IPS DF 4.7 (cell line): ENCODE measurements at regions not wholly inside any gene's neighbourhood (a gene's known extent, or its start where the extent isn't known, plus 50 kb on each side); places are given as distances from the start of the nearest gene placed in this dataset.
A peak's percentile ranks its signal among the peaks of the same experiment; 100 is the strongest.
"Not testable (repeated sequence)": the region's sequence is repeated elsewhere in the genome, so short reads cannot be mapped to it uniquely, and the experiment has no call there.

ENCODE experiments used
- DNase-seq: peaks from one replicate; pipeline ENCODE4 v3.0.0-alpha.2; 2013; ENCODE audit warnings: low spot score; ENCODE audit errors: extremely low read depth

GRCh38 chr20:26218301-26218700, 521.6 kb upstream of the ZNF337 start:
- no peak for DNase-seq

- no peak for DNase-seq
These were observed 519.4 kb upstream of the ZNF337 start for GRCh38 chr20:26216025-26216424.

DNA sequence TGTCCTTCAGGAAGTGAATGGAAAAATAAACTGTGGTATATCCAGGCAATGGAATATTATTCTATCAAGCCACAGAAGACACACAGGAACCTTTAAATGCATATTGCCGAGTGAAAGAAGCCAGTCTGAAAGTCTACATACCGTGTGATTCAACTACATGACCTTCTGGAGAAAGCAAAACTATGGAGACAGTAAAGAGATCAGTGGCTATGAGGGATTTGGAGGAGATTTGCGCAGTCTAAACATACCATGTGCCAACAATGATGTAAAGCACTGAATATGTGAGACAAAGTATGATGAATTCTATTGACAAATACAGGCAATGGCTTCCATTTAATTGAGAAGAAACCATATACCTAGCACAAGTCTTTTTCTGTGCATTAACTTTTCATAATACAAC, 518.3 kb upstream of the ZNF337 start:
- DNase-seq, result no peak

GRCh38 chr20:26209171-26209941, 512.7 kb upstream of the ZNF337 start:
- DNase-seq, result no peak

DNA sequence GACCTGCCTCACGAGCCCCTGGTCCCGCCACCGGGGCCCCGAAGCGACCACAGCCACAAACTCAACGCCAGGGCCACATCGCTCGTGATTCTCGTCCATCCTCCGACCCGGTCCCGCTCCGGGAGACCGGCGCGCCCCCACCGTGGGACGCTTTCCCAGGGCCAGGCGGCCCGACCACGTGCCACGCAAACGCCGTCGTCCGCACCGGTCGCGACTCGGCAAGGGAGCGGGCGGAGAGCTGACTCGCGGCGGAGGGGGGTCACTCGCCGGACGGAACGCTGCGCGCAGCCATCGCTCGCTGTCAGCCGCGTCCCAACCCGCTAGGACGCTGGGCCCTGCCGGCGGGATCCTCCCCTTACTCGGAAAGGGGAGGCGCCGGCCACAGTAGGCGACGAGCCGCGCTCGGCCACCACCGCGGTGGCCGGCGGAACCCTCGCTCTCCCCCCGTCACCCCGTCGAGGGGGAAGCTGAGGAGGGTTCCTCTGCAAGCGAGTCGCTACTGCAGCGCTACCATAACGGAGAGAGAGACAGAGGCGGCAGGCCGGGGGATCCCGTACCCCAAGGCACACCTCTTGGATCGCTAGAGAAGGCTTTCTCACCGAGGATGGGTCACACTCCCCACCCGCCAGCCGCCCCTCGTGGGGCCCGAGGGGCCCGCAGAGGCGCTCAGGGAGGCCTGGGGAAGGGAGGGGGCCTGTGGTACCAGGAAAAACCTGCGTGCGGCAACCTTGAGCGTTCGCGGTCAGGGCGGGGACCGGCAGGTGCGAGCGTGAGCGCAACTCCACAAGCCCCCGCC, 511.8 kb upstream of the ZNF337 start:
- no peak for DNase-seq

DNA sequence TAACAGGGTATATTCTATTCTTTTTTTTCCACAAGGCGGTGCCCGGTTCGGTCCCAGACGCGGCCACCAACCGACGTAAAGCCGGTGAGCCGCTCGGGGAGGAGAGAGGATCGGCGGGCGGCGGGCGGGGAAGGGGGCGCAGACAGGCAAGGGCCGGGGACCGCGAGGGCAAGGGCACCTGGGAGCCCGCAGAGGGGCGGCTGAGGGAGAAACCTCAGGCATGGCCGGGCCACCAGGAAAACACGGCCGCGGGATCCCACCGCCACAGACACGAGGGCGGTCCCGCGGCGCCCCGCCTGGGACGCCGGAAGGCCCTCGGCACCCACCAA, 511.3 kb upstream of the ZNF337 start:
- not testable (repeated sequence) for DNase-seq

DNA sequence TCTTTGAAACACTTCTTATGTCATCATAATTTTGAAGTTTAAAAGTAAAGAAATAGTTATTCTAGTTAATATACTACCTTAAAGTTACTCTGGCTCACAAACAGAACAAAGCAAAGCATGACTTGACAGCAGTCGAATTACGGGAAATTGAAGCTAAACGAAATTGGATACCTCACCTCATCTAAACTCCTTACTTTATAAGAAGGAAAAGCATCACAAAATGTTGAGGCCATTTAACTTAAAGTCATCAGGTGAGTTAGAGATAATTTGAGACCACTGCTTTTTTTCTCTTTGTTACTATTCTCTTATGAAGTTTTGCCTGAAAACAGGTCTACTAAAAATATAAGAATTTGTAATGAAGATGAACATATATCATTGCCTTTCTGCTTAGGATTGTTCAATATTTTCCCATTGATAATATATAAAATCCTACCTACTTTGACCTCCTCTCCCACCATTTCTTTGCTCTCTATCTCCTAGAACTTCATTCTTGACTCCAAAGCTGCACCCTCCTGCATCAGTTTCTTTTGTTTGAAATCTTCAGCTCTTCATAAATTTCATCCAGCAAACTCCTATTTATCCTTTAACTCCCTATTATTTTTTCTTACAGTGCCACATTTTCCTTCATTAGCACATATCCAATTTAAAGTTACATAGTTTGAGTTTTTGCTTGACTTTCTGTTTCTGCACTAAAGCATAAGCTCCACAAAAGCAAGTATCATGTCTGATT, 510.7 kb upstream of the ZNF337 start:
- no peak for DNase-seq

- DNase-seq, result no peak
These were observed 508.7 kb upstream of the ZNF337 start for GRCh38 chr20:26205350-26205749.

GRCh38 chr20:26201026-26201425, 504.4 kb upstream of the ZNF337 start:
- DNase-seq, result not testable (repeated sequence)

GRCh38 chr20:26187329-26187728, 490.7 kb upstream of the ZNF337 start:
- DNase-seq, result not testable (repeated sequence)

DNA sequence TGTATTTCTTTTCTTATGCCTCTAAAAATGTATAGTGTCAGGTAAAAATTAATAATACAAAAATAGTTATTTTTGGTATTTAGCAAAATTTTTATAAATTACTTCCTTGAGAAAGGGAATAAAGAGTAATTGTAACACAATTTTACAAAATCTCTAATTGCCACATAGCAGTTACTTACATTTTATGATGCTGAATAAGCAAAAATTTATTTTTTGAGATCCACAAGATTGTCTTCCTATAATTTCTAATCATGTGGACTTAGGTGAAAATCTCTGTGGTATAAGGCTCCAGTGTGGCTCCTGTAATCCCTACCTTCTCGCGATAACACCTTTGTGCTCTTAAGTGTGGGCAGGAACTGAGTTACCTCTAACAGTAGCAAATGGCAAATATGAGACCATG, 487.1 kb upstream of the ZNF337 start:
- DNase-seq, result not testable (repeated sequence)

DNA sequence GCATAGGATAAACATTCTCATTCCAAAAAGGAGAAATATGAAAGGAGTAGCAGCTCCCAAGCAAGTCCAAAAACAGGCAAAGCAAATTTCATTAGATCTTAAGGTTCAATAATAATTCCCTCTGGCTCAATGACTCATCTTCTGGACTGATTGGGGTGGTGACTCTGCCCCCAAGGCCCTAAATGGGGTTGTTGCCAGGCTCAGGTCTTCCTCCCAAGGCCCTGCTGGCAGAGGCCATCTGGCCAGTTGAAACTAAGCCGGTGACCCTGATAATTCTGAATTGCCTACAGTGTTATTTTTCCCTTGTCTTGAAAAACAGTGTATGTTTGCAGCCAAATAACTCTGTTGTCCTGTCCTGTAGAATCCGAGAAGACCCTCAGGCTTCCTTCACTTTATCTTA, 484.7 kb upstream of the ZNF337 start:
- not testable (repeated sequence) for DNase-seq

DNA sequence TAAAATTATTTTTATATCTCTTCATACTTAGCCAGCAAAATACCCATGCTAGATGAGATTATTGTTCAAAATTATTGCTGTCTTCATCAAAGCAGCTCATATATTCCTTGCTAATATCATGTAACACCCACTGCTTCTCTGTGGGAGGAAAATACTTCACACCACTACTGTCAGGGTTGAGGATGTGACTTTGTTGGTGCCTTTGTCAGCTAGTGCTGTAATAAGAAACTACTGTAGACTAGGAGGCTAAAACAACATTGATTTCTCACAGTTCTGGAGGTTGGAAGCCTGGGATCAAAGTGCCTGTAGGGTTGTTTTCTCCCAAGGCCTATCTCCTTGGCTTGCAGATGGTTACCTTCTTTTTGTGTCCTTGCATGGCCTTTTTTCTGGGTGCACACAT, 475.2 kb upstream of the ZNF337 start:
- not testable (repeated sequence) for DNase-seq

GRCh38 chr20:26169506-26169905, 472.9 kb upstream of the ZNF337 start:
- no peak for DNase-seq

- no peak for DNase-seq
These were observed 470.8 kb upstream of the ZNF337 start for GRCh38 chr20:26167499-26167898.

DNA sequence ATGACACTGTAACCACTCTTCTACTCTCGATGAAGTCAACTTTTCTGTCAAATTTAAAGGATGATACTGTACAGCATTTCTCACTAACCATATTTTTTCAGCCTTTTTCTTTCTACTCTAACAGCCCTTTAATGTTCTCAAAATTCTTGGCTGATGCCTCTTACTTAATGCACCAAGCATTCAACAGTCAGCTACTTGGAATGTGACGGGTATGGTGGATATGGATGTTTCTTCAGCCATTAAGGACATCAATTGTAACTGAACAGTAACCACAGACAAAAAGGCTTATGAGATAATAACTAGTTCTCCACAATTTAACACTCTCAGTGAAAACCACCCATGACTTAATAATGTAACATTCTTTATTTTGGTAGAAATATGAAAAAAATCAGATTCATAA, 467.2 kb upstream of the ZNF337 start:
- DNase-seq, result no peak

GRCh38 chr20:26163151-26163550, 466.5 kb upstream of the ZNF337 start:
- DNase-seq, result not testable (repeated sequence)

GRCh38 chr20:26161741-26162140, 465.1 kb upstream of the ZNF337 start:
- DNase-seq, result not testable (repeated sequence)

- peak; percentile 22 for DNase-seq
These were observed 464.3 kb upstream of the ZNF337 start for GRCh38 chr20:26160916-26161315.

- no peak for DNase-seq
These were observed 457.6 kb upstream of the ZNF337 start for GRCh38 chr20:26154224-26154623.

GRCh38 chr20:26135325-26136110, 438.9 kb upstream of the ZNF337 start:
- no peak for DNase-seq
